ENCODE measurements at regions not wholly inside any gene's neighbourhood (a gene's known extent, or its start where the extent isn't known, plus 50 kb on each side); places are given as distances from the start of the nearest gene placed in this dataset.

DNA sequence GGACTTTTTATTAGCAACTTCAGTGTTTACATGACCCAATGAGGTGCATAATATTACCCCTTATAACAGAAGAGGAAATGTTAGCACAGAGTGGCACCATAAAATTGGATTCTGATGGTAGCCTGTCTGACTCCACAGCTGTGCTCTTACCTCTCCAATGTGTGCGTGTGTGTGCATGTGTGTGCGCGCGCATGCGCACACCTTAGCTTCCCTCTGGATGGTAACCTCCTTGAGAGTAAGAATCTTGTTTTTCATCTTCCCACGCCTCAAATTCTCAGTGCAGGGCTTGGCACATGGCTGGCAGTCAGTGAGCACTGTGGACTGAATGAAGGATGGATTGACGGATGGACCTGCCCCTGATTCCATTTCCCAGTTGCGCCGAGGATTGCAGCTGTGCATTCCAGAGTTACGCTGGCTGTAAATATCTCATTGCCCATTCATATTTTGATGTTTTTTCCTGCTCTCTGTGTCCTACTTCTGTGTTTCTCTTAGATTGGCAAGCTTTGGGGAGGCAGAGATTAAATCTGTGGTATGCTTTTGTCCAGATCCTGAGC is 99.2 kb upstream of the WASF3 start:
- no peaks in the 10 kb centered on the region for H3K79me1 ChIP-seq (ENCODE audit: low read depth in 1 of 2, low read length in 2 of 2)
- ChIA-PET CTCF (no interaction called here), POLR2A (ENCODE audit: unreplicated experiment) (no interaction called here)
- H3K4me1 ChIP-seq (ENCODE audit: control insufficient read depth, insufficient read depth, low read length): peaks cover 5% of the 10 kb centered on the region; the same call in 1 of the 2 replicates
- H4K5ac ChIP-seq (ENCODE audit: low read depth, low read length): no peak overlapping the region
- dilution Hi-C loops (cut with HindIII; ENCODE audit: low sequenced_read_pairs, unreplicated experiment) (no loop called here), in situ Hi-C loops (cut with MboI; ENCODE audit: low sequenced_read_pairs) (no loop called here), intact Hi-C loops (cut with micrococcal nuclease) (no loop called here)
- no peak overlapping the region for H2BK120ac ChIP-seq (ENCODE audit: low read depth, low read length)
- H3K18ac ChIP-seq (ENCODE audit: low read depth, low read length): no peak overlapping the region
- ATAC-seq (ENCODE audit: low read depth) (no peak), DNase-seq (no peak)
- H3K56ac ChIP-seq (ENCODE audit: extremely low read depth, insufficient read depth, low read length): no peak overlapping the region
- no peak overlapping the region for H4K8ac ChIP-seq (ENCODE audit: low read depth in 2 of 2, low read length in 2 of 2)
- H2AFZ ChIP-seq (replicated peaks; ENCODE audit: low read length, poor library complexity): no peak overlapping the region
- TF ChIP-seq MAZ (IDR thresholded peaks at IDR 0.05; ENCODE audit: borderline replicate concordance, low read depth, low read length) (no peak), POLR2A (IDR thresholded peaks at IDR 0.05; ENCODE audit: low read depth, low read length) (no peak)
- TF ChIP-seq, protein P1, sequence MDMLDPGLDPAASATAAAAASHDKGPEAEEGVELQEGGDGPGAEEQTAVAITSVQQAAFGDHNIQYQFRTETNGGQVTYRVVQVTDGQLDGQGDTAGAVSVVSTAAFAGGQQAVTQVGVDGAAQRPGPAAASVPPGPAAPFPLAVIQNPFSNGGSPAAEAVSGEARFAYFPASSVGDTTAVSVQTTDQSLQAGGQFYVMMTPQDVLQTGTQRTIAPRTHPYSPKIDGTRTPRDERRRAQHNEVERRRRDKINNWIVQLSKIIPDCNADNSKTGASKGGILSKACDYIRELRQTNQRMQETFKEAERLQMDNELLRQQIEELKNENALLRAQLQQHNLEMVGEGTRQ (IDR thresholded peaks at IDR 0.05; ENCODE audit: low read depth, low read length): no peak
- TF ChIP-seq, protein P2, sequence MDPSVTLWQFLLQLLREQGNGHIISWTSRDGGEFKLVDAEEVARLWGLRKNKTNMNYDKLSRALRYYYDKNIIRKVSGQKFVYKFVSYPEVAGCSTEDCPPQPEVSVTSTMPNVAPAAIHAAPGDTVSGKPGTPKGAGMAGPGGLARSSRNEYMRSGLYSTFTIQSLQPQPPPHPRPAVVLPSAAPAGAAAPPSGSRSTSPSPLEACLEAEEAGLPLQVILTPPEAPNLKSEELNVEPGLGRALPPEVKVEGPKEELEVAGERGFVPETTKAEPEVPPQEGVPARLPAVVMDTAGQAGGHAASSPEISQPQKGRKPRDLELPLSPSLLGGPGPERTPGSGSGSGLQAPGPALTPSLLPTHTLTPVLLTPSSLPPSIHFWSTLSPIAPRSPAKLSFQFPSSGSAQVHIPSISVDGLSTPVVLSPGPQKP (IDR thresholded peaks at IDR 0.05; ENCODE audit: borderline replicate concordance, low read depth, low read length): no peak
- no peak overlapping the region for H2AK9ac ChIP-seq (replicated peaks; ENCODE audit: low read depth, low read length, poor library complexity)
- H3K9me1 ChIP-seq (ENCODE audit: insufficient read depth, low read length): no peaks in the 10 kb centered on the region
- H3K9me3 ChIP-seq (ENCODE audit: control insufficient read depth, insufficient read depth, low read length): no peaks in the 10 kb centered on the region
- H2BK5ac ChIP-seq (ENCODE audit: low read depth, low read length, poor library complexity, severe bottlenecking): no peak overlapping the region
- no peaks in the 10 kb centered on the region; the same call in 1 of the 2 replicates for H3K27me3 ChIP-seq (ENCODE audit: control insufficient read depth, insufficient read depth, low read length)
- no peak overlapping the region for H3K27ac ChIP-seq (ENCODE audit: insufficient read depth, low read length)
- no peak overlapping the region for H3K14ac ChIP-seq (replicated peaks; ENCODE audit: low read depth, low read length)
- no peak overlapping the region for H4K91ac ChIP-seq (ENCODE audit: insufficient read depth, low read depth, low read length)
- H3K23ac ChIP-seq (ENCODE audit: low read depth, low read length): no peak overlapping the region
- BruUV-seq (replicated peaks): no TSS peak
- 100% methylated on average over 1 of the region's 10 CpGs; no CpG with 5 or more reads in 1 of the 2 experiments for WGBS, 2 experiments (ENCODE audit: extremely low coverage in 2 of 2, insufficient read length in 1 of 2)
- no peak overlapping the region for H3K4ac ChIP-seq (ENCODE audit: low read depth, low read length)
- no peaks in the 10 kb centered on the region for H3K36me3 ChIP-seq (ENCODE audit: control insufficient read depth, insufficient read depth, low read length)
- H2BK15ac ChIP-seq (ENCODE audit: low read depth, low read length): no peak overlapping the region
- H2AK5ac ChIP-seq (ENCODE audit: low read depth, low read length): no peak overlapping the region
- no peak overlapping the region for H3K4me2 ChIP-seq (ENCODE audit: low read depth, low read length)
- no peak overlapping the region for H2BK20ac ChIP-seq (ENCODE audit: low read depth, low read length)
- no peak overlapping the region for H3K9ac ChIP-seq (ENCODE audit: low read depth, low read length)
- no peak overlapping the region for H3K4me3 ChIP-seq (ENCODE audit: insufficient read depth, low read depth, low read length)
- H4K20me1 ChIP-seq (ENCODE audit: insufficient read depth, low read length): no peaks in the 10 kb centered on the region

Data from IMR-90 (cell line).